OCI-LY1 (cell line): ENCODE measurements at regions not wholly inside any gene's neighbourhood (a gene's known extent, or its start where the extent isn't known, plus 50 kb on each side); places are given as distances from the start of the nearest gene placed in this dataset.

Experiments used
- H2AFZ ChIP-seq: fragments of 200-600 bp; sonication (generic), shearing (Covaris generic); 2 replicates; pipeline ENCODE4 v1.6.0; 2014; ENCODE audit warnings: antibody characterized with exemption, mild to moderate bottlenecking, low read length
- H3F3A ChIP-seq: fragments of 200-600 bp; sonication (generic), shearing (Covaris generic); 2 replicates; pipeline ENCODE4 v1.6.0; 2014; ENCODE audit warnings: mild to moderate bottlenecking, antibody characterized with exemption, low read length, moderate library complexity; ENCODE audit not compliant: insufficient read depth
- H3K27ac ChIP-seq: fragments of 200-600 bp; sonication (generic); 2 replicates; pipeline ENCODE4 v1.5.1; 2014; ENCODE audit warnings: low read length, mixed run types, mild to moderate bottlenecking, low read depth; ENCODE audit not compliant: poor library complexity, severe bottlenecking
- H3K27me3 ChIP-seq: fragments of 200-600 bp; sonication (generic); 2 replicates; pipeline ENCODE4 v1.6.0; 2014; ENCODE audit warnings: antibody characterized with exemption, mild to moderate bottlenecking, low read length, moderate library complexity; ENCODE audit not compliant: insufficient read depth
- H3K36me3 ChIP-seq: fragments of 200-600 bp; sonication (generic); 2 replicates; pipeline ENCODE4 v1.6.1; 2014; ENCODE audit warnings: mild to moderate bottlenecking, antibody characterized with exemption, low read length, moderate library complexity, mixed read lengths; ENCODE audit not compliant: insufficient read depth
- H3K4me1 ChIP-seq: fragments of 200-600 bp; sonication (generic); 2 replicates; pipeline ENCODE4 v1.5.1; 2014; ENCODE audit warnings: mild to moderate bottlenecking, low read length, moderate library complexity; ENCODE audit not compliant: insufficient read depth, severe bottlenecking
- H3K4me2 ChIP-seq: fragments of 200-600 bp; sonication (generic), shearing (Covaris generic); 2 replicates; pipeline ENCODE4 v1.6.1; 2014; ENCODE audit warnings: low read length
- H3K4me3 ChIP-seq: fragments of 200-600 bp; sonication (generic); 2 replicates; pipeline ENCODE4 v1.5.1; 2014; ENCODE audit warnings: low read length, low read depth, mild to moderate bottlenecking, mixed read lengths; ENCODE audit not compliant: poor library complexity, severe bottlenecking
- H3K79me2 ChIP-seq: fragments of 200-600 bp; shearing (Covaris generic); 2 replicates; pipeline ENCODE4 v1.6.1; 2016; ENCODE audit warnings: mixed run types, low read length, mixed read lengths; ENCODE audit not compliant: insufficient read depth
- H3K9ac ChIP-seq: fragments of 200-600 bp; sonication (generic), shearing (Covaris generic); 2 replicates; pipeline ENCODE4 v1.6.1; 2014; ENCODE audit warnings: mild to moderate bottlenecking, low read length, mixed read lengths
- H3K9me2 ChIP-seq: fragments of 200-600 bp; sonication (generic), shearing (Covaris generic); 2 replicates; pipeline ENCODE4 v1.6.1; 2014; ENCODE audit warnings: low read depth, mild to moderate bottlenecking, low read length, mixed read lengths
- H3K9me3 ChIP-seq: fragments of 200-600 bp; shearing (Covaris generic); 2 replicates; pipeline ENCODE4 v1.6.1; 2014; ENCODE audit warnings: low read length, mixed read lengths
- H4K20me1 ChIP-seq: fragments of 200-600 bp; sonication (generic), shearing (Covaris generic); 2 replicates; pipeline ENCODE4 v1.6.0; 2016; ENCODE audit warnings: mild to moderate bottlenecking, low read length; ENCODE audit not compliant: insufficient read depth
- CTCF ChIP-seq: fragments of 200-600 bp; sonication (generic), shearing (Covaris generic); IDR thresholded peaks from 2 replicates; pipeline ENCODE4 v1.5.1; 2017; ENCODE audit warnings: mild to moderate bottlenecking, antibody characterized with exemption, low read length, moderate library complexity, mixed read lengths
- EZH2 ChIP-seq: fragments of 200-600 bp; sonication (generic), shearing (Covaris generic); IDR thresholded peaks from 2 replicates; pipeline ENCODE4 v1.8.0; 2017; ENCODE audit warnings: borderline replicate concordance, mixed run types, mild to moderate bottlenecking, antibody characterized with exemption, low read length, moderate library complexity, mixed read lengths

- Histone ChIP-seq H3K27me3 (no peaks in the 10 kb centered on the region), H3K4me1 (no peaks in the 10 kb centered on the region), H3K9ac (no peak overlapping the region), H3K79me2 (no peaks in the 10 kb centered on the region), H3K4me3 (no peak overlapping the region), H3K9me3 (no peaks in the 10 kb centered on the region), H3F3A (no peaks in the 10 kb centered on the region), H3K36me3 (no peaks in the 10 kb centered on the region), H3K4me2 (no peak overlapping the region), H3K27ac (no peak overlapping the region), H4K20me1 (no peaks in the 10 kb centered on the region), H3K9me2 (no peaks in the 10 kb centered on the region), H2AFZ (no peak overlapping the region)
- no peak for TF ChIP-seq CTCF
- no peak for TF ChIP-seq EZH2
These were observed 759.1 kb upstream of the RBFOX1 start for GRCh38 chr16:6573577-6573976.

GRCh38 chr16:6571044-6571443 lies 761.6 kb upstream of the RBFOX1 start:
- H3K4me1 ChIP-seq, result no peaks in the 10 kb centered on the region
- H3K9me3 ChIP-seq, result no peaks in the 10 kb centered on the region
- no peaks in the 10 kb centered on the region for H3K36me3 ChIP-seq
- no peak overlapping the region for H3K4me2 ChIP-seq
- TF ChIP-seq CTCF (no peak), EZH2 (no peak)
- no peaks in the 10 kb centered on the region for H3K27me3 ChIP-seq
- H3K9me2 ChIP-seq, result no peaks in the 10 kb centered on the region
- no peak overlapping the region for H3K4me3 ChIP-seq
- no peak overlapping the region for H3K27ac ChIP-seq
- no peaks in the 10 kb centered on the region for H3K79me2 ChIP-seq
- no peak overlapping the region for H3K9ac ChIP-seq
- H3F3A ChIP-seq, result no peaks in the 10 kb centered on the region
- H4K20me1 ChIP-seq, result no peaks in the 10 kb centered on the region
- H2AFZ ChIP-seq, result no peak overlapping the region

GRCh38 chr16:6570530-6570929 lies 762.1 kb upstream of the RBFOX1 start:
- Histone ChIP-seq H2AFZ (no peak overlapping the region), H3K36me3 (no peaks in the 10 kb centered on the region), H3F3A (no peaks in the 10 kb centered on the region), H3K27me3 (no peaks in the 10 kb centered on the region), H3K27ac (no peak overlapping the region), H3K9ac (no peak overlapping the region), H3K4me3 (no peak overlapping the region), H4K20me1 (no peaks in the 10 kb centered on the region), H3K9me3 (no peaks in the 10 kb centered on the region), H3K4me1 (no peaks in the 10 kb centered on the region), H3K4me2 (no peak overlapping the region), H3K9me2 (no peaks in the 10 kb centered on the region), H3K79me2 (no peaks in the 10 kb centered on the region)
- no peak for TF ChIP-seq EZH2
- TF ChIP-seq CTCF, result no peak
